ENCODE measurements at regions not wholly inside any gene's neighbourhood (a gene's known extent, or its start where the extent isn't known, plus 50 kb on each side); places are given as distances from the start of the nearest gene placed in this dataset.

DNA sequence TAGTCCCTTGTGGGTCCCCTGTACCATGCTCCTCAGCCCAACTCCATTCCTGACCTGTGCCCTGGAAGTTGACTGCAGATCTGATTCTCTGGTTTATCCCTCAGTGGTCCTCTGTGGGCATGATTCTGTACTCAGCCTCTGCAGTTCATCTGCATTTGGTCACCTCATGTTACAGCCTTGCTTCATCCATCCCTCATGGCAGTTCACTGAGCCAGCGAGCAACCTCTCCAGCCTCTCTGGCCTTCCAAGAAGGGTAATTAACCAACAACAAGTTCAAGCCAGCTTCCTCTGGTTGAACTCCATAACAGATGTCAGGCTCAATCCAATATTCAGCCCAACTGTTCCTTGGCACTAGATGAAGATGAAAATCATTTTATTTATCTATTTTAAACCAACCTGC, 509.5 kb downstream of the NTRK3 start:
- no peak for TF ChIP-seq EZH2 (IDR thresholded peaks at IDR 0.05; ENCODE audit: low read depth)
- TF ChIP-seq, protein P1, sequence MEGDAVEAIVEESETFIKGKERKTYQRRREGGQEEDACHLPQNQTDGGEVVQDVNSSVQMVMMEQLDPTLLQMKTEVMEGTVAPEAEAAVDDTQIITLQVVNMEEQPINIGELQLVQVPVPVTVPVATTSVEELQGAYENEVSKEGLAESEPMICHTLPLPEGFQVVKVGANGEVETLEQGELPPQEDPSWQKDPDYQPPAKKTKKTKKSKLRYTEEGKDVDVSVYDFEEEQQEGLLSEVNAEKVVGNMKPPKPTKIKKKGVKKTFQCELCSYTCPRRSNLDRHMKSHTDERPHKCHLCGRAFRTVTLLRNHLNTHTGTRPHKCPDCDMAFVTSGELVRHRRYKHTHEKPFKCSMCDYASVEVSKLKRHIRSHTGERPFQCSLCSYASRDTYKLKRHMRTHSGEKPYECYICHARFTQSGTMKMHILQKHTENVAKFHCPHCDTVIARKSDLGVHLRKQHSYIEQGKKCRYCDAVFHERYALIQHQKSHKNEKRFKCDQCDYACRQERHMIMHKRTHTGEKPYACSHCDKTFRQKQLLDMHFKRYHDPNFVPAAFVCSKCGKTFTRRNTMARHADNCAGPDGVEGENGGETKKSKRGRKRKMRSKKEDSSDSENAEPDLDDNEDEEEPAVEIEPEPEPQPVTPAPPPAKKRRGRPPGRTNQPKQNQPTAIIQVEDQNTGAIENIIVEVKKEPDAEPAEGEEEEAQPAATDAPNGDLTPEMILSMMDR (conservative IDR thresholded peaks at IDR 0.05) = no peak

All from PC-9 (cell line).